HG03196 (cell line): ENCODE measurements at regions not wholly inside any gene's neighbourhood (a gene's known extent, or its start where the extent isn't known, plus 50 kb on each side); places are given as distances from the start of the nearest gene placed in this dataset.

Experiments
- ATAC-seq: cut with Tn5 transposase; IDR thresholded peaks from one replicate; pipeline ENCODE4 v1.9.1; 2021; ENCODE audit not compliant: unreplicated experiment

GRCh38 chr7:50166997-50167965 lies 74.2 kb upstream of the ZPBP start:
- no peak for ATAC-seq

GRCh38 chr7:50164559-50165170 lies 71.6 kb upstream of the ZPBP start:
- ATAC-seq, result no peak

- no peak for ATAC-seq
These were observed 67.2 kb upstream of the ZPBP start for GRCh38 chr7:50160206-50160605.

GRCh38 chr7:50159154-50159553 lies 66.1 kb upstream of the ZPBP start:
- ATAC-seq, result no peak

GRCh38 chr7:50156706-50157105 lies 63.7 kb upstream of the ZPBP start:
- ATAC-seq, result no peak

- no peak for ATAC-seq
These were observed 63.1 kb upstream of the ZPBP start for GRCh38 chr7:50156163-50156562.

GRCh38 chr7:50155755-50156154 lies 62.7 kb upstream of the ZPBP start:
- ATAC-seq, result no peak

- ATAC-seq, result no peak
These were observed 60.9 kb upstream of the ZPBP start for GRCh38 chr7:50153995-50154394.

- no peak for ATAC-seq
These were observed 60.1 kb upstream of the ZPBP start for GRCh38 chr7:50153148-50153547.

GRCh38 chr7:50152486-50152885 lies 59.4 kb upstream of the ZPBP start:
- ATAC-seq, result no peak

- ATAC-seq, result no peak
These were observed 58.6 kb upstream of the ZPBP start for GRCh38 chr7:50151661-50152060.

- no peak for ATAC-seq
These were observed 58.0 kb upstream of the ZPBP start for GRCh38 chr7:50151001-50151400.

GRCh38 chr7:50149369-50149768 lies 56.3 kb upstream of the ZPBP start:
- ATAC-seq, result no peak

- ATAC-seq, result peak; percentile 40
These were observed 55.1 kb upstream of the ZPBP start for GRCh38 chr7:50147951-50148808.

GRCh38 chr7:50146692-50147091 lies 53.6 kb upstream of the ZPBP start:
- ATAC-seq, result no peak

- peak; percentile 45 for ATAC-seq
These were observed 52.8 kb upstream of the ZPBP start for GRCh38 chr7:50145801-50146338.

- ATAC-seq, result no peak
These were observed 52.2 kb upstream of the ZPBP start for GRCh38 chr7:50145226-50145625.
